ENCODE measurements at regions not wholly inside any gene's neighbourhood (a gene's known extent, or its start where the extent isn't known, plus 50 kb on each side); places are given as distances from the start of the nearest gene placed in this dataset.

DNA sequence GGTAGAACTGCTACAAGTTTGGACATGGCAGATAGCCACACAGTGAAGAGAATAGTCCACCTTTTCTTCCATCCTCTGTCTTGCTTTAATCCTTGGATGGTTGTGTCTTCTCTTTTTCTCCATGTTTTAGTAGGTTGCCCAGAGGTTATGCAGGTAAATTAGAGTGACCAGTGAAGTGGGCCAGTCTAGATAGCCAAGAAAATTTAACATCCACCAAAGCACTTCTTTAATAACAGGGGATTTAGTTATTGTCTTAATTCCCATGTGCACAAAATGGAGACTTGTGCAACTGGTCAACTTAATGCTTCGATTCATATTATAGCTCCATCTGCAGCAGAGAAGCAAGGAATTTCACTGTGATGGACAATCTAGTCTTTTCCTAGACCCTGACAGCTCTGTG, 58.8 kb upstream of the RCN1 start:
- Histone ChIP-seq H3K27me3 (peaks cover 0 to 4% of the 10 kb centered on the region in 2 donors), H3K9me3 (no peaks in the 10 kb centered on the region), H3K4me1 (no peaks in the 10 kb centered on the region), H3K4me3 (no peak overlapping the region), H3K27ac (no peak overlapping the region), H3K36me3 (no peaks in the 10 kb centered on the region)
- no peak for DNase-seq
- TF ChIP-seq, protein P1, sequence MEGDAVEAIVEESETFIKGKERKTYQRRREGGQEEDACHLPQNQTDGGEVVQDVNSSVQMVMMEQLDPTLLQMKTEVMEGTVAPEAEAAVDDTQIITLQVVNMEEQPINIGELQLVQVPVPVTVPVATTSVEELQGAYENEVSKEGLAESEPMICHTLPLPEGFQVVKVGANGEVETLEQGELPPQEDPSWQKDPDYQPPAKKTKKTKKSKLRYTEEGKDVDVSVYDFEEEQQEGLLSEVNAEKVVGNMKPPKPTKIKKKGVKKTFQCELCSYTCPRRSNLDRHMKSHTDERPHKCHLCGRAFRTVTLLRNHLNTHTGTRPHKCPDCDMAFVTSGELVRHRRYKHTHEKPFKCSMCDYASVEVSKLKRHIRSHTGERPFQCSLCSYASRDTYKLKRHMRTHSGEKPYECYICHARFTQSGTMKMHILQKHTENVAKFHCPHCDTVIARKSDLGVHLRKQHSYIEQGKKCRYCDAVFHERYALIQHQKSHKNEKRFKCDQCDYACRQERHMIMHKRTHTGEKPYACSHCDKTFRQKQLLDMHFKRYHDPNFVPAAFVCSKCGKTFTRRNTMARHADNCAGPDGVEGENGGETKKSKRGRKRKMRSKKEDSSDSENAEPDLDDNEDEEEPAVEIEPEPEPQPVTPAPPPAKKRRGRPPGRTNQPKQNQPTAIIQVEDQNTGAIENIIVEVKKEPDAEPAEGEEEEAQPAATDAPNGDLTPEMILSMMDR (IDR thresholded peaks at IDR 0.05): no peak
- intact Hi-C loops (cut with DNase I; ENCODE audit: low total_unique reads): no loop called here

DNA sequence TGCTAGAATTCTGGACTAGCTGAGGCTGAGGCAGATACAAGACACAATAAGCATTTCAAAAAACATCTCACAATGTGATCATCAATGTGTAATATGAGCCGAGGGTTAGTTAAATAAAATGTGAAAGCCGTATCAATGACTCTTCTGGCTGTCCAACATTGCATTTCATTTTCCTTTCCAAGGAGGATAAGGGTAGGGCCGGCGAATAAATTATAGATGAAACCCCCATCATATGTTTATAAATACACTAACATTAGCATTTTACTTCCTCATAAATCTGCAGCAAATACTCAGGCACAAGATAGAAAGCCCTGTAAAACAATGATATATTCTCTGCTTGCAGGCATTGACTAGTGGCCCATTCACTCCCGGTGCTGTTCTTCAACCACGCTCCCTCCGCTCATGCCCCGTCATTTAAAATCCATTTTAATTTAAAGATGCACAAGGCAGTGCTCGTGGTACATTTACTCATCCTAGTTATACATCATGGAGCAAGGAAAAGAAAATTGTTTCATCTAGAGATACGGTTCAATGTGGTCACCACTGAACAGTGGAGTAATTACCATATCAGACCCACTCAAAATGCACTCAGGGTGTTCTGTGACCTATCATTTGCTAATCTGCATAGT, 59.9 kb upstream of the RCN1 start:
- no peaks in the 10 kb centered on the region for H3K4me1 ChIP-seq
- intact Hi-C loops (cut with DNase I; ENCODE audit: low total_unique reads): no loop called here
- H3K36me3 ChIP-seq: no peaks in the 10 kb centered on the region
- H3K27ac ChIP-seq: no peak overlapping the region
- DNase-seq: no peak
- peaks cover 0 to 4% of the 10 kb centered on the region in 2 donors for H3K27me3 ChIP-seq
- H3K9me3 ChIP-seq: no peaks in the 10 kb centered on the region
- H3K4me3 ChIP-seq: no peak overlapping the region
- TF ChIP-seq, protein P1 (IDR thresholded peaks at IDR 0.05): no peak

DNA sequence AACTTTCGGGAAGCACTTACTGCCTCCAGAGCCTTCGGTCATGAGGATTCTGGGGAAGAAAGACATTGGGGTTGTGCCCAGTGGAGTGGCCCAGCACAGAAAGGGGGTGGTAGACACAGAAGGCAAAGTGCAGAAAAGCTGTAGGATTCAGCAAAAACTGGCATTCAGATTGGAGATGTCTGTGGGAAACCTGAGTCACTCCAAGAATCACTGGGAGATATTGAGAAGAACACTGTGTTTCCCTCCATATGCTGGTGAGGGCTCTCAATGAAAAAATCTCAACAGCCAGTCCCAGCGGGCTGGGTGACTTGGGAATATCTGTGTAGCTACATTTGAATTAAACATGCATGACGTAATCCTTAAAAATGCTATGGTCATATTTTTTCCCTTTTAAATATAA, 61.2 kb upstream of the RCN1 start:
- Histone ChIP-seq H3K27me3 (peaks cover 0 to 8% of the 10 kb centered on the region in 2 donors), H3K36me3 (no peaks in the 10 kb centered on the region), H3K4me1 (no peaks in the 10 kb centered on the region), H3K4me3 (no peak overlapping the region), H3K27ac (no peak overlapping the region), H3K9me3 (no peaks in the 10 kb centered on the region)
- no peak for DNase-seq
- intact Hi-C loops (cut with DNase I; ENCODE audit: low total_unique reads): no loop called here
- TF ChIP-seq, protein P1 (IDR thresholded peaks at IDR 0.05): no peak

DNA sequence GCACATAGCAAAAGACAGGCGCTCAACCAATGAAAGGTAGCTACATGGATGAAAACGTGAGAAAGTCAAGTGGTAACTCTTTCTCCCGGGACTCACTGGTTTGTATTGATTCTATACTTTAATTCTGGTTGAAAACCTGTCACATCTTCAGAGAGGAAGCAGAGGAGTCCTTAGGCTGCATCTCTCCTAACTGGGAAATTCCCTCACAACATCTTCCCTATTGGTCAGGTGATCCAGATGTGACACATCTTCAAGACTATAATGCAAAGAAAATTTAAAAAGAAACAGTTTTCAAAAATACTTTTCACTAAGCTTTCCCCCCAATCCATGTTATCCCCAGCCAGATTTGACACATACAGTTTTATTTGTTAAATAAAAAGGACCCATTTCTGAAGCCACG, 62.7 kb upstream of the RCN1 start:
- intact Hi-C loops (cut with DNase I; ENCODE audit: low total_unique reads): no loop called here
- Histone ChIP-seq H3K27ac (no peak overlapping the region), H3K9me3 (no peaks in the 10 kb centered on the region), H3K36me3 (no peaks in the 10 kb centered on the region), H3K27me3 (peaks cover 0 to 8% of the 10 kb centered on the region in 2 donors), H3K4me1 (peaks cover 0 to 3% (median 0%) of the 10 kb centered on the region in 4 donors), H3K4me3 (no peak overlapping the region)
- TF ChIP-seq, protein P1 (IDR thresholded peaks at IDR 0.05): no peak
- DNase-seq: no peak

DNA sequence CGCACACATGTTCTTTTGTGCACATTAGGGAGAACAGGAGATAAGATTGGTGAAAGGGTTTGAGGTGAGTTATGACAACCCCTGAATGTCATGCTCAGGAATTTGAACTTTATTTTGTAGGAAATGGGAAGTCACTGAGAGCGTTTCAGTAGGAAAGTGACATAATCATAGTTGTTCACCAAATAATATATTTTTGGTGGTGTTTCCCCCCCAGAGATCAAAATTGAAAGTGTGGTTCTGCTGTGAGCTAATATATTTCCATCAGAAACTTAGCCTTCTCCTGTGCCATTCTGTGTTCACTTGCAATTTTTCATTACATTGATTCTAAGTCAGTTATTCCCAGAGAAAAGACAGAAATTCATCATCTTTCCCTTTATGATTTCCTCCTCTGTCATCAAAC, 64.1 kb upstream of the RCN1 start:
- no peak for DNase-seq
- no peaks in the 10 kb centered on the region for H3K9me3 ChIP-seq
- H3K27ac ChIP-seq: no peak overlapping the region
- TF ChIP-seq, protein P1 (IDR thresholded peaks at IDR 0.05): no peak
- H3K36me3 ChIP-seq: no peaks in the 10 kb centered on the region
- peaks cover 0 to 3% (median 0%) of the 10 kb centered on the region in 4 donors for H3K4me1 ChIP-seq
- H3K27me3 ChIP-seq: peaks cover 0 to 7% of the 10 kb centered on the region in 2 donors
- H3K4me3 ChIP-seq: no peak overlapping the region
- intact Hi-C loops (cut with DNase I; ENCODE audit: low total_unique reads): no loop called here

DNA sequence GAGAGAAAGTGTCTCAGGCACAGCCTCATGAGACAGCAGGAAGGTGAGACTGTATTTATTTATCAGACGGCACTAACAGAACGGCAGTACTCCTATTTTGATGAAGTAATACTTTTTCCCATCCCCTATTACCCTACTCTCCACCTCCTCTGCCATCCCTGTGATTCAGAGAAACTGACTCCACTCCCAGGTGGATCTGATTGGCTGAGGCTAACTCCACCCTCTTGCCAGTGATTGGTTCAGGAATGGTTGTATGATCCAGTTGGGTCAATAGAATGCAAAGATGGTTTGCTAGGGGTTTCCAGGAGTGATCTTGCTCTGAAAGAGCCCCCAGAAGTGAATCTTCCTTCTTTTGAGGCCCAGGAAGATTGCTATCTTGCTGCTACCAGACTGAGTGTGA, 65.9 kb upstream of the RCN1 start:
- intact Hi-C loops (cut with DNase I; ENCODE audit: low total_unique reads): no loop called here
- peaks cover 0 to 3% (median 0%) of the 10 kb centered on the region in 4 donors for H3K4me1 ChIP-seq
- H3K4me3 ChIP-seq: no peak overlapping the region
- no peak for DNase-seq
- no peak overlapping the region for H3K27ac ChIP-seq
- no peaks in the 10 kb centered on the region for H3K9me3 ChIP-seq
- no peaks in the 10 kb centered on the region for H3K36me3 ChIP-seq
- TF ChIP-seq, protein P1 (IDR thresholded peaks at IDR 0.05): no peak
- H3K27me3 ChIP-seq: peaks cover 0 to 4% of the 10 kb centered on the region in 2 donors

Measured in tibial artery (tissue), 4 donors.